ENCODE measurements at regions not wholly inside any gene's neighbourhood (a gene's known extent, or its start where the extent isn't known, plus 50 kb on each side); places are given as distances from the start of the nearest gene placed in this dataset.
"Not testable (repeated sequence)": the region's sequence is repeated elsewhere in the genome, so short reads cannot be mapped to it uniquely, and the experiment has no call there.

- DNase-seq (ENCODE audit: low read depth, low spot score): no peak
Observed at GRCh38 chr11:79520086-79520485, 79.3 kb upstream of the TENM4 start.

GRCh38 chr11:79515781-79516180, 75.0 kb upstream of the TENM4 start:
- DNase-seq (ENCODE audit: low read depth, low spot score): no peak

- no peak for DNase-seq (ENCODE audit: low read depth, low spot score)
Observed at GRCh38 chr11:79514695-79515094, 73.9 kb upstream of the TENM4 start.

DNA sequence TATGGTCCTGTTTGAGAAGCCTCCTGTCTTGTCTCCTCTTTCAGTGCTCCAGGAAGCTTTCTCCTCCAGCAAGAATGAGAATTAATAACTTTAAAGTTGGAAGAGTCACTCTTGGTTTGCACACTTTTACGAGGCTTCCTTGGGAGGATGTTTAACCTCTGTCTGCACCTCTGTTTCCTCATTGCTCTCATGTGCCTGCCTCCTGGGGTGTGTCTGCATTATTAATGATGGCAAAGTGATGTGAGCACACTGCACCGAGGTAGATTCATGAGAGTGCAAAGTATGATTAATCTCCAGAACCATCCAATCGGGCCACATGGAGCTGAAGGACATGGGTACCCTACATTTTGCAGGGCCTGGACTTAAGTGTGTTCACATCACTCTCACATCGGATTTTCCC, 73.5 kb upstream of the TENM4 start:
- no peak for DNase-seq (ENCODE audit: low read depth, low spot score)

GRCh38 chr11:79512706-79513469, 72.1 kb upstream of the TENM4 start:
- no peak for DNase-seq (ENCODE audit: low read depth, low spot score)

GRCh38 chr11:79510960-79511359, 70.1 kb upstream of the TENM4 start:
- DNase-seq (ENCODE audit: low read depth, low spot score): no peak

GRCh38 chr11:79508461-79508860, 67.6 kb upstream of the TENM4 start:
- no peak for DNase-seq (ENCODE audit: low read depth, low spot score)

GRCh38 chr11:79507706-79508105, 66.9 kb upstream of the TENM4 start:
- no peak for DNase-seq (ENCODE audit: low read depth, low spot score)

DNA sequence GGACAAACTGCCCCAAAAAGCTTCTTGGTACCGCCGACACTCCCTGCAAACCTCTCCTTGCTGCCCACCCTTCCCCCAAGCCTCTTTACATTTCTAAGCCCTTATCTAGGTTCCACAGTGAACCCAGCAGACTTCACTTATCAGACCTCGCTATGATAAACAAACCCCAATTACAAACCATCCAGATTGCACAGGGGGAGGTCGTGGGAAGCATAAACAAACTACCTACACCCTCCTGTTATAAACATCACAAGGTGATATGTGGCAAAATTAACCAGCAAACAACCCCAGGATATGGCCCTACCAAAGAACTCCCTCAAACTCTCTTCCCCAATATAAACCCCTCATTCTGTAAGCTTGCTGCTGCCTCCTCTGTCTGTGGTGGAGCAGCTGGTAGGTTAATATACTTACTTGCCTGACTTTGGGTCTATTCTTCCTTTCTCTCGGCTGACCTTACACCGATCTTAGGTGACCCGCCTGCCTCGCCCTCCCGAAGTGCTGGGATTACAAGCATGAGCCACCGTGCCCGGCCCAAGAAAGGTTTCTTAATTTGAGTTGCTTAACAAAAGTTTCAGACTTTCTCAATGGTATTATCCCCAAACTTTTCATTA, 66.0 kb upstream of the TENM4 start:
- DNase-seq (ENCODE audit: low read depth, low spot score): no peak

DNA sequence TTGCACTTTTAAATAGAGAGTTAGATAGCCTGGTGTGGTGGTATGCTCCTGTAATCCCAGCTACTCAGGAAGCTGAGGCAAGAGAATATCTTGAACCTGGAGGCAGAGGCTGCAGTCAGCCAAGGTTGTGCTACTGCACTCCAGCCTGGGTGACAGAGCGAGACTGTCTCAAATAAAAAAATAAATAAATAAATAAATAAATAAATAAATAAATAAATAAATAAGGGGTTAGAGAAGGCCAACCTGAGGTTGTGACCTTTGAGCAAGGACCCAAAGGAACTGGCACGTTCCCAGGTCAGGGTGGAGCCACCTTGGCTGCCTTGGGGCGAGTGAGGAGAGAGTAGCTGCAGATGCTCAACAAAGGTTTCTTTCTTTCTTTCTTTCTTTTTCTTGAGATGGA, 65.3 kb upstream of the TENM4 start:
- no peak for DNase-seq (ENCODE audit: low read depth, low spot score)

DNA sequence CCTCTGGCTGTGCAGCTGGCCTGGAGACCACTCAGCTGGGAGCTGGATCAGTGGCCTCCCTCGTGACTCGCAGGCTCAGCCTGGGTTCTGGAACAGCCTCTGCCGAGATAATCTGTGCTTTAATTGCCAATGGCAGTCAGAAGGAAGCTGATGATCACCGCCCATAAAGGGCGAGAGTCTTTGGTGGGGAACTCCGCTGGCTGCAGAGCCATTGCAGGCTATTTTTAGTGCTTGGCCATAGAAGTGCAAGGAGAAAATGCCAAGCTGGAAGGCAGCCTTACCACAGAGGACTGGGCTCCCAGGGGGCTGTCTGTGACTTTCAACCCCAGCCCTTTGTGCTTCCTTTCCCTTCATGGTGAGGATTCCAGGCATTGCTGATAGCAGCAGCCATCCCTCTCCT, 62.2 kb upstream of the TENM4 start:
- no peak for DNase-seq (ENCODE audit: low read depth, low spot score)

- DNase-seq (ENCODE audit: low read depth, low spot score): no peak
Observed at GRCh38 chr11:79501707-79502106, 60.9 kb upstream of the TENM4 start.

DNA sequence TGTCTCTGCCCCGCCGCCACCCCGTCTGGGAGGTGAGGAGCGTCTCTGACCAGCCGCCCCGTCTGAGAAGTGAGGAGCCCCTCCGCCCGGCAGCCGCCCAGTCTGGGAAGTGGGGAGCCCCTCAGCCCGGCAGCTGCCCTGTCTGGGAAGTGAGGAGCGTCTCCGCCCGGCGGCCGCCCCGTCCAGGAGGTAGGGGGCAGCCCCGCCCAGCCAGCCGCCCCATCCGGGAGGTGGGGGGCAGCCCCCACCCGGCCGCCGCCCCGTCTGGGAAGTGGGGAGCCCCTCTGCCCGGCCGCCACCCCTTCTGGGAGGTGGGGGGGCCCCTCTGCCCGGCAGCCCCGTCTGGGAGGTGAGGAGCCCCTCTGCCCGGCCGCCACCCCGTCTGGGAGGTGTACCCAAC, 59.1 kb upstream of the TENM4 start:
- DNase-seq (ENCODE audit: low read depth, low spot score): not testable (repeated sequence)

- no peak for DNase-seq (ENCODE audit: low read depth, low spot score)
Observed at GRCh38 chr11:79498667-79499066, 57.8 kb upstream of the TENM4 start.

- DNase-seq (ENCODE audit: low read depth, low spot score): no peak
Observed at GRCh38 chr11:79493555-79494171, 52.8 kb upstream of the TENM4 start.

DNA sequence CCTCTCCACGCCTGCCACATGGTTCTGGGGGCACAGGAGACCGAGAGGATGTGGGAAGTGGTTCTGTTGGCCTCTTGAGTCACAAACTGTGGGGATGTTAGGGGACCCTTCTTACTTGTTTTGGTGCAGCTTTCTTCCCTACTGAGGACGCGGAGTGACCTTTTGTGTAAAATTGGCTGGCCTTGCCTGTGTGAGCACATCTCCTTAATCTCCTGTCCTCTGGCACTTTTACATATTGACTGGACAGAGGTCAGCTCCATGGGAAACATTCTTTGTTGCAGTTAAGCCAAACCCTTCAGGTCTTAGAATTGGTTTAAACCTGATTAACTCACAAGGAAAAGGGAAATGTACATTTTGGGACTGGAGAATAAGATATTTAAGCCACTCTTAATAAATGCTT, 51.2 kb upstream of the TENM4 start:
- DNase-seq (ENCODE audit: low read depth, low spot score): no peak
